K562 (cell line): ENCODE measurements at regions not wholly inside any gene's neighbourhood (a gene's known extent, or its start where the extent isn't known, plus 50 kb on each side); places are given as distances from the start of the nearest gene placed in this dataset.
A peak's percentile ranks its signal among the peaks of the same experiment; 100 is the strongest.

Source experiments
- ATAC-seq: fragments of 200-7000 bp; cut with Tn5 transposase; 3 replicates; pipeline ENCODE4 v1.9.1; 2020; ENCODE audit warnings: moderate library complexity
- BruUV-seq: library from RNA; stranded (reverse); fragments of 400-500 nt; replicated peaks from 2 replicates; lab custom pipeline; 2021; lab: Mats Ljungman, UMichigan
- CTCF ChIA-PET: fragments of 300-600 bp; formaldehyde crosslinking; extraction: SDS; loops from one replicate; lab custom pipeline; 2021; ENCODE audit warnings: low intra/inter-chr PET ratio; lab: Yijun Ruan, JAX
- POLR2A ChIA-PET: fragments of 300-600, 350-650 bp; sonication (Branson Sonifier 250); formaldehyde crosslinking; extraction: SDS; loops from one replicate; lab custom pipeline; 2021; ENCODE audit warnings: antibody characterized with exemption, inconsistent platforms; lab: Yijun Ruan, JAX
- DNase-seq, 4 experiments: peaks; one replicate each; pipeline versions ENCODE4 v3.0.0 to v3.0.0-alpha.2; 2011 to 2018; ENCODE audit warnings: low spot score in 3 of 4, mixed read lengths in 3 of 4; ENCODE audit errors: extremely low read depth in 1 of 4
- FAIRE-seq: peaks from 2 replicates; lab custom pipeline; 2011; peaks lifted over from hg19 to GRCh38; lab: Jason Lieb, UNC
- H2AFZ ChIP-seq: 2 replicates; pipeline ENCODE4 v1.6.0; 2011; ENCODE audit warnings: low read depth, low read length, control low read depth, inconsistent platforms
- H3K27ac ChIP-seq: fragments of 200-600 bp; 3 replicates; pipeline ENCODE4 v1.8.0; 2011; ENCODE audit warnings: low read depth, mild to moderate bottlenecking, control low read depth, inconsistent platforms, low read length, moderate library complexity, mixed read lengths; ENCODE audit errors: extremely low read depth
- H3K27me3 ChIP-seq, 2 experiments: fragments of 300-600 bp in 1 of 2; 2 replicates in 1 of 2; 3 replicates in 1 of 2; pipeline versions ENCODE4 v1.6.0 to v1.8.0; 2011; ENCODE audit warnings: inconsistent platforms in 2 of 2, low read length in 2 of 2, mild to moderate bottlenecking in 1 of 2, mixed read lengths in 1 of 2, moderate library complexity in 1 of 2; ENCODE audit not compliant: control insufficient read depth in 2 of 2, insufficient read depth in 2 of 2
- H3K36me3 ChIP-seq: fragments of 300-600 bp; 3 replicates; pipeline ENCODE4 v1.8.0; 2011; ENCODE audit warnings: mild to moderate bottlenecking, low read length, inconsistent platforms; ENCODE audit not compliant: control insufficient read depth, insufficient read depth
- H3K4me1 ChIP-seq, 2 experiments: fragments of 200-600 bp in 1 of 2; replicated peaks in 1 of 2; 2 replicates in 1 of 2; 3 replicates in 1 of 2; pipeline versions ENCODE4 v1.5.1 to v1.8.0; 2011; ENCODE audit warnings: inconsistent platforms in 2 of 2, low read length in 2 of 2, mild to moderate bottlenecking in 1 of 2, mixed read lengths in 1 of 2, moderate library complexity in 1 of 2; ENCODE audit not compliant: control insufficient read depth in 2 of 2, insufficient read depth in 2 of 2
- H3K4me2 ChIP-seq: 2 replicates; pipeline ENCODE4 v1.6.1; 2011; ENCODE audit warnings: low read length, control low read depth, inconsistent platforms, mixed read lengths; ENCODE audit not compliant: insufficient read depth
- H3K4me3 ChIP-seq: fragments of 200-600 bp; sonication (generic), shearing (Covaris generic); 2 replicates; pipeline ENCODE4 v1.5.1; 2016; ENCODE audit warnings: control low read depth, inconsistent platforms
- H3K79me2 ChIP-seq: fragments of 200-600 bp; 3 replicates; pipeline ENCODE4 v1.8.0; 2011; ENCODE audit warnings: low read length, inconsistent platforms; ENCODE audit not compliant: control insufficient read depth, insufficient read depth
- H3K9ac ChIP-seq, 2 experiments: 2 replicates each; pipeline versions ENCODE4 v1.6.0 to v1.6.1; 2011; ENCODE audit warnings: low read depth in 2 of 2, low read length in 2 of 2, control low read depth in 1 of 2, inconsistent platforms in 1 of 2, mild to moderate bottlenecking in 1 of 2, mixed read lengths in 1 of 2; ENCODE audit not compliant: insufficient read depth in 1 of 2
- H3K9me1 ChIP-seq: one replicate; pipeline ENCODE4 v1.6.0; 2011; ENCODE audit warnings: inconsistent platforms, mild to moderate bottlenecking, low read length, moderate library complexity; ENCODE audit not compliant: control insufficient read depth, insufficient read depth
- H3K9me3 ChIP-seq: replicated peaks from 2 replicates; pipeline ENCODE4 v1.5.1; 2011; ENCODE audit warnings: low read depth, low read length, inconsistent platforms; ENCODE audit not compliant: control insufficient read depth, insufficient read depth
- H4K20me1 ChIP-seq: replicated peaks from 2 replicates; pipeline ENCODE4 v1.6.1; 2011; ENCODE audit warnings: low read length, inconsistent platforms, mixed read lengths; ENCODE audit not compliant: control insufficient read depth, insufficient read depth
- C11orf30 ChIP-seq: fragments of 450-650 bp; IDR thresholded peaks from 2 replicates; pipeline ENCODE4 v1.6.1; 2016; ENCODE audit warnings: low read depth, mild to moderate bottlenecking
- DPF2 ChIP-seq: fragments of 450-650 bp; IDR thresholded peaks from 2 replicates; pipeline ENCODE4 v1.6.1; 2016
- HBP1 ChIP-seq: fragments of 450-650 bp; formaldehyde crosslinking; IDR thresholded peaks from 2 replicates; pipeline ENCODE4 v1.4.0; 2022; ENCODE audit warnings: missing genetic modification characterization
- HDAC2 ChIP-seq: fragments of 450-650 bp; IDR thresholded peaks from 2 replicates; pipeline ENCODE4 v1.6.1; 2016; ENCODE audit warnings: mild to moderate bottlenecking
- LARP7 ChIP-seq: fragments of 450-650 bp; IDR thresholded peaks from 2 replicates; pipeline ENCODE4 v1.6.1; 2016
- LCOR ChIP-seq: sonication (generic); formaldehyde crosslinking; IDR thresholded peaks from 2 replicates; pipeline ENCODE4 v1.8.0; 2022; ENCODE audit warnings: mild to moderate bottlenecking, missing genetic modification reagents
- MAFF ChIP-seq: IDR thresholded peaks from 2 replicates; pipeline ENCODE4 v1.6.1; 2012; ENCODE audit warnings: low read length, improper control_type of control experiment
- MAFG ChIP-seq: fragments of 450-650 bp; conservative IDR thresholded peaks from 2 replicates; pipeline ENCODE4 v1.6.1; 2016; ENCODE audit warnings: missing genetic modification characterization, missing compliant biosample characterization
- PHF20 ChIP-seq: fragments of 450-650 bp; IDR thresholded peaks from 2 replicates; pipeline ENCODE4 v1.6.1; 2018; ENCODE audit not compliant: partially characterized antibody
- POLR2B ChIP-seq: fragments of 450-650 bp; IDR thresholded peaks from 2 replicates; pipeline ENCODE4 v1.6.1; 2018; ENCODE audit warnings: low read depth; ENCODE audit not compliant: partially characterized antibody
- RAD51 ChIP-seq: fragments of 450-650 bp; IDR thresholded peaks from 2 replicates; pipeline ENCODE4 v1.7.1; 2016; ENCODE audit warnings: low read depth, mild to moderate bottlenecking, borderline replicate concordance
- TCF15 ChIP-seq: fragments of 250-450 bp; sonication (Bioruptor Pico); IDR thresholded peaks from 2 replicates; pipeline ENCODE4 v1.8.0; 2022; ENCODE audit warnings: moderate library complexity, mild to moderate bottlenecking, inconsistent platforms
- ZBTB49 ChIP-seq: sonication (generic); formaldehyde crosslinking; IDR thresholded peaks from 2 replicates; pipeline ENCODE4 v1.8.0; 2022; ENCODE audit warnings: missing genetic modification reagents, mild to moderate bottlenecking, borderline replicate concordance
- ZNF3 ChIP-seq: fragments of 250-450 bp; sonication (Bioruptor Pico); IDR thresholded peaks from 2 replicates; pipeline ENCODE4 v1.5.0; 2021; ENCODE audit warnings: mild to moderate bottlenecking, moderate library complexity
- ZNF316 ChIP-seq: fragments of 450-650 bp; IDR thresholded peaks from 2 replicates; pipeline ENCODE4 v1.6.1; 2016
- ZNF592 ChIP-seq: fragments of 450-650 bp; IDR thresholded peaks from 2 replicates; pipeline ENCODE4 v1.6.1; 2017; ENCODE audit warnings: antibody characterized with exemption, mild to moderate bottlenecking
- WGBS: fragments of 100-300 bp; shearing (Covaris generic); methylation state at CpG from one replicate; pipeline ENCODE4 v1.1.6; 2016; ENCODE audit warnings: low coverage, mixed read lengths; ENCODE audit not compliant: insufficient coverage; ENCODE audit errors: missing lambda C conversion rate; 5-methylcytosine and 5-hydroxymethylcytosine counted together
- in situ Hi-C: fragments of 300-500 bp; cut with MboI; formaldehyde crosslinking; loops from 4 replicates; pipeline ENCODE4 v1.15.0; 2018; ENCODE audit warnings: inconsistent platforms, mixed read lengths
- intact Hi-C: fragments of 100-400 bp; cut with micrococcal nuclease; formaldehyde crosslinking; loops from 2 replicates; pipeline ENCODE4 v1.14.2; 2022

- TF ChIP-seq ZNF592, result no peak
- no peak for TF ChIP-seq LCOR (CRISPR knock-in tag)
- TF ChIP-seq ZNF3, result no peak
- no peak for TF ChIP-seq PHF20
- TF ChIP-seq, all 486 proteins: peak for 0
Observed at GRCh38 chr18:55138401-55138800, 179.1 kb upstream of the CCDC68 start (continued).

- FAIRE-seq, result no peak
- ATAC-seq, result no peak
- ChIA-PET POLR2A (no interaction called here), CTCF (no interaction called here)
- H3K27me3 ChIP-seq, result peaks cover 0 to 2% of the 10 kb centered on the region in 2 experiments; a peak in 1 of 5 replicates
- no peaks in the 10 kb centered on the region for H3K79me2 ChIP-seq
- H3K36me3 ChIP-seq, result no peaks in the 10 kb centered on the region
- H3K4me1 ChIP-seq, result no peaks in the 10 kb centered on the region
- intact Hi-C loops (no loop called here), in situ Hi-C loops (no loop called here)
- H4K20me1 ChIP-seq, result no peaks in the 10 kb centered on the region
- no peak overlapping the region for H3K27ac ChIP-seq
- H3K4me3 ChIP-seq, result no peak overlapping the region
- no peaks in the 10 kb centered on the region for H3K9me1 ChIP-seq
- BruUV-seq, result no TSS peak
- H2AFZ ChIP-seq, result no peak overlapping the region
- no peak overlapping the region for H3K4me2 ChIP-seq
- 0% methylated on average over 2 of the region's 2 CpGs for WGBS
- no peak for DNase-seq
- no peaks in the 10 kb centered on the region for H3K9me3 ChIP-seq
- H3K9ac ChIP-seq, result no peak overlapping the region
- TF ChIP-seq C11orf30, result peak; percentile 42; the same call in 1 of the 2 replicates
- TF ChIP-seq ZBTB49 (CRISPR knock-in tag), result no peak
- TF ChIP-seq HDAC2, result no peak
- 0 out of 2 replicates have a peak, but pooled peaks have one; percentile 8 for TF ChIP-seq MAFF
- TF ChIP-seq HBP1, result no peak
- TF ChIP-seq LARP7, result no peak
- TF ChIP-seq DPF2, result no peak
- TF ChIP-seq MAFG (tag), result peak; percentile 80
- TF ChIP-seq ZNF316, result peak; percentile 36; the same call in 1 of the 2 replicates
- no peak for TF ChIP-seq RAD51
- TF ChIP-seq TCF15 (CRISPR knock-in tag), result no peak
- no peak for TF ChIP-seq POLR2B
Observed at GRCh38 chr18:55137602-55138001, 178.3 kb upstream of the CCDC68 start.
